CD1c-positive myeloid dendritic cell (primary cell): ENCODE measurements at regions not wholly inside any gene's neighbourhood (a gene's known extent, or its start where the extent isn't known, plus 50 kb on each side); places are given as distances from the start of the nearest gene placed in this dataset.
"Not testable (repeated sequence)": the region's sequence is repeated elsewhere in the genome, so short reads cannot be mapped to it uniquely, and the experiment has no call there.

Experiments
- DNase-seq: peaks from one replicate; pipeline ENCODE4 v3.0.0-alpha.2; 2016; ENCODE audit errors: extremely low spot score

DNA sequence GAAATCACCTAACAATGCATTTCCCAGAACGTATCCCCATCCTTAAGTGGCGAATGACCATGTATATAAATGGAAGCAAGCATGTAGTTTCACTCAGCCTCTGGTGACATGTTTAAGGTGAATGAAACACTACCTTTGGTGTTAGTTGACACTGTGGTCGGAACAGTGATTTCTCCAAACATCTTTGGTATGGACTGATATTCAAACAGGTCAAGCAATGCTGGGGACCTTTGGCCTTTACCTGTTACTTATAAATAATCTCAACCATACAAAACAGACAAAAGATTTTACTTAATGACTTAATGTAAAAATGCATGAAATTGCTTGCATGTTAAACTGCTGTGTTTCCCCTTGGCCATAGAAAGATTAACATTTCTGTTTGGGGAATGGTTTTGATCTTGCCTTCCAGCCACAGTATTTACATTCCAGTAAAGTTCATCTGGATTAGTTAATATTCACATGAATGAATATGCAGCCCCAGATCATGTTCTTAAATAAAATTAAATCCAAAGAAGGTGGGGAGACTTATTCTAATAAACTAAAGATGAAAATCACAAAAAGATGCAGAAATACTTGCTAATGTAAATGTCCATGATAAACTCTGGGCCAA is 74.4 kb upstream of the HES1 start:
- DNase-seq: no peak

DNA sequence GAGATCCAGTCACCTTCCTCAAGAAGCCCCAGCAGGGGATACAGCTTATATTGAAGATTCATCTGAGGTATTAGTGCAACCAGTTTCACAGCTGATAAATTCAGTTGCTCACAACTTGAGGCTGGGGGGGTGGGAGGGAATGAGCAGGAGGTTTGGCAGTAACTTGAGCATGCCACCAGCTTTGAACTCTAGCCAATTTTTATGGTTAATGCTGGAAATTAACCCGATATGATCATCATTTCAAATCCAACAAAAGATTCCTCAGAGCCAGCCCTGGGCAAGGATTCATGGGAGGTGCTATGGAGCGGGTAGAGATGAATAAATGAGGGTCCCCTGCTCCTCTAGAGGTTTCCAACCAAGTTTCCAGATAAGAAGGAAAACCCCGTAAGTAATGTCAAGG is 73.1 kb upstream of the HES1 start:
- DNase-seq: no peak

DNA sequence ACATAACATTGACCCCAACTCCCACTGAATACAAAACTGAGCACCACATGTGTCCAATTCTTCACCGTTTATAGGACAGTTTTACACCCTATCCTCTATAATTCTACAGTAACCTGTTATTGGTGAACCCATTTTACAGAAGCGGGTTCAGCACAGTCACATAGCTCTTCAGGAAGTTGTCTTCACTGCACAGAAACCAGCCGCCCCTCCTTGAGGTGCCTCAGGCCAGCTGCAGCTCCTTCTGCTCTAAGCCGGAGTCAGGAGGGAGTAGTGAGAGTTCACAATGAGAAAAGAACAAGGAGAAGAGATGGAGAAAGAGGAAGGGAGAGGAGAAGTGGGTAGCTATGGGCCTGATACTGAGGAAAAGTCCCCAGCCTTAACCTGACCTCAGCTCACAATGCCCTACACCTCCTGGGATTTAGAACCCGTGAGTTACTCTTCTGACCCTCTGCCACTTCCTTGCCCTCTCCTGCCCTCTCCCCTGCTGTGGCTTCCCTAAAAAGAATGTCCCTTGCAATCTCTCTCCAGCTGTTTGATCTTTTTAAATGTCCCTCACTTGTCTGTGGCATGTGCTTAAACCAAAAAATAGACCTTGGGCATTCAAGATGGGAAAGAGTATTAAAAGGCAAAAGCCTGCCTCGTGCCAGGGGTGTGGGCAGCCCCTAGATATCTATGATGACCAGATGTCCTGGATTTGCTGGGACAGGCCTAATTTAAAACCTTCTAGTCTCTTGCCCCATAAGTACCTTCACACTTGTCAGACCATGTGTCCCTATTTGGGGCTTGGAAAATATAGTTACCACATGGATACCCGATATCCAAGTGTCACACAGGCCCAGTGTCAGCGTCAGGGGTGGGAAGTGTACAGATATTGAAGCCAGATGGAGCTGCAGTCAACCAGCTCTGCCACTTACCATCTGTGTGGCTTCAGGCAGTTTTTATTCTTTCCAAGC is 71.3 kb upstream of the HES1 start:
- no peak for DNase-seq

DNA sequence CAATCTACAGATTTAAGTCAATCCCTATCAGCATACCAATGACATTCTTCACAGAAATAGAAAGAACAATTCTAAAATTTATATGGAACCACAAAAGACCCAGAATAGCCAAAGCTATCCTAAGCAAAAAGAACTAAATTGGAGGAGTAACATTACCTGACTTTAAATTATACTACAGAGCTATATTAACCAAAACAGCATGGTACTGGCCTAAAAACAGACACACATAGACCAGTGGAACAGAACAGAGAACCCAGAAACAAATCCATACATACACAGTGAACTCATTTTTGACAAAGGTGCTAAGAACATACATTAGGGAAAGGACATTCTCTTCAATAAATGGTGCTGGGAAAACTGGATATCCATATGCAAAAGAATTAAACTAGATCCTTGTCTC is 68.6 kb upstream of the HES1 start:
- not testable (repeated sequence) for DNase-seq

DNA sequence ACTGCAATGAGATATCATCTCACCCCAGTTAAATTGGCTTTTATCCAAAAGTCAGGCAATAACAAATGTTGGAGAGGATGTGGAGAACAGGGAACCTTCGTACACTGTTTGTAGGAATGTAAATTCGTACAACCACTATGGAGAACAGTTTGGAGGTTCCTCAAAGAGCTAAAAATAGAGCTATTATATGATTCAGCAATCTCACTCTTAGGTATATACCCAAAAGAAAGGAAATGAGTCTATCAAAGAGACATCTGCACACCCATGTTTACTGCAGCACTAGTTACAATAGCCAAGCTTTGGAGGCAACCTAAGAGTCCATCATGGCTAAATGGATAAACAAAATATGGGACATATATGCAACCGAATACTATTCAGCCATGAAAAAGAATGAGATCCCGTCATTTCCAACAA is 68.0 kb upstream of the HES1 start:
- peak; percentile 69 for DNase-seq

DNA sequence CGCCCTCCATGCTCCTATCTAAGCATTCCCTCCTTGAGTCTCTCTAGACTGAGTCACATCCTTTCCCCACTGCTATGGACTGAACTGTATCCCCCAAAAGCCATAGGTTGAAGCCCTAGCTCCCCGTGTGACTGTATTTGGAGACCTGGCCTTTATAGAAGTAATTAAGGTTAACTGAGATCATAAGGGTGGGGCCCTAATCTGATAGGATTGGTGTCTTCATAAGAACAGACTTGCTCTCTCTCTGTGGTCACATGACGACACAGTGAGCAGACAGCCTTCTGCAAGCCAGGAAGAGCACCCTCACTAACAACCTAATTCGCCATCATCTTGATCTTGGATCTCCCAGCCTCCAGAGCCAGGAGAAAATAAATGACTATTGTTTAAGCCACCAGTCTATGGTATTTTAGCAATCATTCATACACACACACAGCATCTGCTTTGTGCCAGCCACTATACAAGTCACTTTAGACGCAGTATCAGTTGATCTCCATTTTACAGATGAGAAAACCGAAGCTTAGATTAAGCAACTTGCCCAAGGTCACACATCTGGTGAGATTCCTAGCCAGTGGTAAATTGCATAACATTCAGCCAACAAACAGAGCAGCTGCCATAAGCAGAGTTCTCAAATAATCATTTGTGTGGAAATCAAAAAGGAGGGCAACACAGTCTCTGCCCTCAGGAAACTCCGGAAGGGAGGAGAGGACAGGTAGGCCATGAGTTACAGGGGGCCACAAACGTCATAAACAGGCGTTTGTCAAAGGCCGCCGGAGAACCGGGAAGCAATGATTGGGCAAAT is 66.3 kb upstream of the HES1 start:
- peak; percentile 33 for DNase-seq

DNA sequence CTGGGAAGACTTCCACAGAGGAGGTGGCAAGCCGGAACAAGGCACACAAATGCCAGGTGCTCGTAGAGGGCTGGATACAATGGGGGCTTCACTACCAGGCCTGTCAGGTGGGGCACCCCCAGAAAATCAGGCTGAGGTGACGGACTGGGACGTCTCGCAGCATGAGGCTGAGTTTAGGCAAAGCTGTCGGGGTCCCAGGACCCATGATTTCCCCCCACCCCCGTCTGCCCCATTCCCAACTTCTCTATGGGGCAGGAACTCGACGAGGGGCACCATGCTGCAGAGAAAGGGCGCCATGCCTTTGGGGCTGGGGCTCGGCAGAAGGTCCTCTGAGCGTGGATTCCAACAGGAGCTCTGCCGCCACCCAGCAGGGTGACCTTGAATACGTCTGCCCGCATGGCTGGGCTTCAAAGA is 65.7 kb upstream of the HES1 start:
- no peak for DNase-seq

DNA sequence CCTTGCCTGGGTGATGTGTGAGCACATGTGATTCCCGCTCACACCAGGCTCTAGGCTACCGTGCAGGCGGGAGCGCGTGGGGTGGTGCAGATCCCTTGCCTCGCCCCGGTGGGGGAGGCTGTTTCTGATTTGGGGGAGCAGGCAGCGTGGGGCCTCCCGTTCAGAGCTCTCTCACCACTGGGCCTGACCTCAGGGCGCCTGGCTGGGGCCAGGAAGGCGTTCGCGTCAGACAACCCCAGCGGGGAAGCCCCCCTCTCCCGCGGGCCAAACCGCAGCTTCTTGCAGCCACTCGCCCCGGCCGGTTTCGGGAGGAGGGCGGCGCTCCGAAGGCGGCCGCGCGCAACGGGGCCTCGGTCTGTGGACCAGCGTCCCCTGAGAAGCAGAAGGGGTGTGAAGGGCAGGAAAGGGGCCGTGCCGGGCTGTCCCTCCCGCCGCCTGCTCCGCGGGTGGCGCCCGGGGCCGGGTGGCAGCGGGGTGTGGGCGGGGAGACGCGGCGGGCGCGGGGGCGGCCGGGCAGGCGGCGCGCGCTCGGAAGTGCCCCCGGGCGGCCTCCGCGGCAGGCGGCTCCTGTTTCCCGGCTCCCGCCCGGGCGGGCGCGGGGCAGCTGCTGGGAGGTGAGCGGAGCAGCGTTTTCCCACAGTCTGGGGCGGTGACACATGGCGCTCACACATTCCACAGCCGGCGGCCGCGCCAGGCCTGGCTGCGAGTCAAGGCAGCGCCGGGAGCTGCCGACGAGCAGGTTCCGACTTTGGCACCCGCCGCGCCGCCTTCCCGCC is 65.1 kb upstream of the HES1 start:
- peak; percentile 83 for DNase-seq

DNA sequence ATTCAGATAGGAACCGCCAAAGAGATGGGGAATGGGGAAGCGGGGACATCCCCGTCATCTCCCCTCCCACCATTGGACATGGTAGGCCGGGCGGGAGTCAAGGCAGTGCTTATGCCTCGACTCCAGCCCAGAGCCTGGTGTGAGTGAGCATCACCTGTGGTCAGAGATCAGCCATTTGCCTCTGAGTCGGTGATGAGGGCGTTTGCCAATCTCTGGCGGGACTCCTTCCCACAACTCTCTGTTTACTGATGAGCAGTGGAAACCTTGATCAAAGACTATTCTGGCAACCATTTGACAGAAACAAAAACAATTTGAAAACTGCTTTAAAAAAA is 63.9 kb upstream of the HES1 start:
- peak; percentile 35 for DNase-seq

DNA sequence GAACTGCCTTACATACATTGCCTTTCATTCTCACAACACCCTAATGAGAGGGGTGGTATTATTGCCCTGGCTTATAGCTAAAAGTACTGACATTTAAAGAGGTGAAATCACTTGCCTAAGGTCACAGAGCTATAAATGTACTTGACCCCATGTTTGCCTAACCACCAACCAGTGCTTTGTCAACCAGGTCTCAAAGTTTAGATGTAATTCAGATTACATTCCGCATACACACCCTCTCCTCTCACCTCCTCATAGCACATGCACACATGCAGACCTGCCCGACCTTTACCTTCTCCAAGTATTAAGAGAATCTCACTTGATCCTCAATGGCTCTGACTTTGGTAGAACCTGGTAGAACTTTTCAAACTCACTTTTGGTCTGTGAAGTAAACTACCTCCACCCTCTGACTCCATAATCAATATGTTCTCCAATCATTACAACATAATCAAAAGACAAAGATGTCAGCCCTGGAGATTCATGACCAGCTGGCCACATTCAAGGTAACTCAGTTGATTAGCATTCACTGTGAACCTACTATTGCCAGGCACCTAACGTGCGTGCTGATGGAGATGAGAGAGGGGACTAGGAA is 63.2 kb upstream of the HES1 start:
- no peak for DNase-seq

DNA sequence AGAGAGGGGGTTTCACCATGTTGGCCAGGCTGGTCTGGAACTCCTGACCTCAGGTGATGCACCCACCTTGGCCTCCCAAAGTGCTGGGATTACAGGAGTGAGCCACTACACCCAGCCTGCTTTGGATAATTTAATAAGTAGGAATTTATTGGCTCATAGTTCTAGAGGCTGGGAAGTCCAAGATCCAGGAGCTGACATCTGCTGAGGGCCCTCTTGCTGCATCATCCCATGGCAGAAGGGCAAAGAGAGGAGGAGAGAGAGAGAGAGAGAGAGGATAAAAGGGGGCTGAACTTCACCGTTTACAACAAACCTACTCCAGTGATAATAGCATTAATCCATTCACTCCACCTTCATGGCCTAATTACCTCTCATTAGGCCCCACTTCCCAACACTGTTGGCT is 62.0 kb upstream of the HES1 start:
- DNase-seq: no peak

DNA sequence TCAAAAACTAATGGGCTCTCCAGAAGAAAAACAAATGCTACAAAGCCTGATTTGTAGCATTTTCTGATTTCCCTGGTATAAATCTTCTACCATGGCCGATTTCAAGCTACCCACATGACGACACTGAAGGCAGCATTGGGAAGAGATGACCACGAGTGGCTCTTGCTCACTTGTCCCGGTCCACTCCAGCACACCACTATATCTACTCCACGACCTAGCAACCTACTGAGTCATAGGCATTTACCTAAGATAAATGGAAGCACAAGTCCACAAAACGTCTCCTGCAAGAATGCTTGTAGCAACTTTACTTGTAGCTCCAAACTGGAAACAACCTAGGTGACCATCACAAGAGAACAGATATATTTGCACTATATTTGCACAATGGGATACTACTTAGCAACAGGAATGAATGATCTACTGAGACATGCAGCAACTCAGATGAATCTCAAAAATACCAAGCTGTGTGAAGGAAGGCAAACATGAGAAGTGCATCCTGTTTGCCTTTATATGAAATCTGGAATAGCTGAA is 60.8 kb upstream of the HES1 start:
- DNase-seq: no peak

DNA sequence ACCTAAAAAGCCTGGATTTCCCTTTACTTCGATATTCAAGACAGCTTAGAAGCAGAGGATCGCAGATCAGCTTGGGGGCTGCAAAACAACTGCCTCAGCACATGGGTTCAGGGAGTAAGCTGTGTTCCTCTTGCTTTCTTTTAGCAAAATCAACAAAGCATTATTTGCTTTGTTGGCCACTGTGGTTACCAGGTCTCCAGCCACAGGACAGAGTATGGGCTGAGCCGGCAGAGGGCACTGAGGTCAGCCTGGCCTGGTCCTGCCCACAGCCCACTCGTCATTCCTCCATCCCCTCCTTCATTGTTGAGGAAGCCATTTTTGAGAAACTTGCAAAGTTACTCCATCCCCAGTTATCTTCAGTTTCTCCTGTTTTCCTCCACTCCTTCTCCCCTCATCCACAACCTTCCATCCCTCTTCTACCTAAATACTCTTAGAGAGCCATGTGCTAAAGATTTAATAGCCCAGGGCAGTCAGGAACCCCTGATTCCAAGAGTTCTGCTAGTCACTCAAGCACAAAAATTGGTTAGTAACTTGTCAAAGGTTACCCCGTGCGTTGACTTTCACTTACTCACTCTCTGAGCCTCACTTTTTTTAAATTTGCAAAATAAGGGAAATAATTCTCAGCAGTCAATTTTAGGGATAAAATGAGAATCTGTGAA is 60.0 kb upstream of the HES1 start:
- DNase-seq: no peak

DNA sequence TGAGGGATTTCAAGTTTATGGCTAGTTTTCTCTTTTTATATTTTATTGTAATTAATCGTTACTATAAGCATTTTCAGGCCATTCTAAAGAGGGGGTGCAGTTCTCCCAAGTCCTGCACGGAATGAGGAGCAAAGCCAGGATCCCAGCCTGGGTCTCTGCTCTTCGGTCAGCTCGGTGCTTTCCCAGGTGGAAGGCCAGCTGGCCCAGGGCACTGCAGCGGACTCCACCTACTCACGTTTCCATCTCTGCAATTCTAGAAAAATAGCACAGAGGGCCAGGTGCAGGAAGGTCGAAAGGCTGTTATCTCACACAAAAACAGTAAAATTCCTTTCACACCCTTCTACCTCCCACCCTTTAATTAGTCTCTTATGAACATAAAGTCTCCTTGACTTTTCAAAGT is 59.5 kb upstream of the HES1 start:
- DNase-seq: no peak

DNA sequence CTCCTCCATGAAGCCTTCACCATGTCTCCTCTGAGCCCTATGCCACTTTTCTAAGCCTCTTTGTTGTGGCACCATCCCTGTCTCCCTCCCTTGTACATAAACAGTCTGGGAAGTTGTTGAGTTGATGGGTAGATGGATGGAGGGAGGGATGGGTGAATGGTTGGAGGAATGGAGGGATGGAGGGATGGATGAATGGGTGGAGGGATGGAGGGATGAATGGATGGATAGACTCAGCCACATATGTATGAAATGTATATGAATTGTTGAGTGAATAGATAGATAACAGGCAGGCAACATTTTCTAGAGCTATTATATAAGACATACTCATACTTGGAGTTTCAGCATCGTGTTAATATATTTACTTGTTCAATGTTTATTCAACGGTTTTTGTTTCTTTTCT is 58.3 kb upstream of the HES1 start:
- no peak for DNase-seq

DNA sequence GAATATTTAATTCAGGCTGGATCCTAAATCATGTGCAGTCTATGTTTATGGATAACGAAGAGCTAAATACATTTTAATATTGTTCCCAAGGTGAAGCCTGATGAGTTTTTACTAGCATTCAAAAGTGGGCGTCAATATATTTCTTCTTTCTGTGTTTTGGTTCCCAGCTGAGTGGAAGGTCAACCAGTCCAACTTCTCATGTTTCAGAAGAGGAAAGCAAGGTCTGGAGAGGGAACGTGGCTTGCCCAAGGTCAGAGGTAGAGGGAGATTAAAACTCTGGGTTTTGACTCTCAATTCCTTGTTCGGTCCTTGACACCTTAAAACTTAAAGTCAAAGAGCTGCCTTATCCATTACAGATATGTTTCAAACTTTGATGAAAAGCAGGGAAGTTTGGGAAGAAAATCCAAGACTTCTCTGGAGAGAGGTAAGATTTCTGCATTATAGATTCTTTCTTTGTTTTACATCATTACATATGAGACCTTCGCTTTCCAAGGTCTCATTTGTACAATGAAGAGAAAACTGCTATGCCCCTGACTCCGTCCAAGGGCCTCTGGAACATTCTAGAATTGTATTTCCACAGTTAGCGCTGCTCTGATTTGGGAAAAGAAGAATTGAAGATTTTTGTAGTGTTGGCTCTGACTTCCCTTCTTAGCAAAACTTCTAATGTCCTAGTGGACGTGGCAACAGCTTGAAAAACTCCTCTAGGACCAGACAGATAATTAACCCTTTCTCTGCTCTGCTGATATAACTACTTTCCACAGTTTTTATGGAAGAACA is 57.7 kb upstream of the HES1 start:
- DNase-seq: no peak

DNA sequence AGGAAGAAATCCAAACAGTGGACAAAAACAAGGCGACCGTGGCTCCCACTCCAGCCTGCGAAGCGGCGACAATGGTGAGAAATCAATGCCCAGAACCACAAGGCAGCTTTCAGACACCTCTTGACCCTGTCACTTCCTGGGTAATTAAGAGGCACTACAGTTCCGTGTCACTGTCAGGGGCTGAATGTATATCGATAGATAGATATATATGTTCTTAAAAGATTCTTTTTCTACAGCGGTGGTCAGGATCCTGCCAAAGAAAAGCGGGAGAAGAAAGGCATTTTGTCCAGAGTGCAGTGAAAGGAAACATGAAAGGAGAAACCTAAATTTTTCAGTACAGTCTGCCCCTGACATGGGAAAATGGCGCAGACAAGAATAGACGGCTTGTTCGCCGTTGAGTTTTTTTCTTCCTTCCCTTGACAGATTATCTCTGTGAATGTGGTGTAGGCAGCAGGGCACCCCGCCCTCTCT is 56.2 kb upstream of the HES1 start:
- no peak for DNase-seq

DNA sequence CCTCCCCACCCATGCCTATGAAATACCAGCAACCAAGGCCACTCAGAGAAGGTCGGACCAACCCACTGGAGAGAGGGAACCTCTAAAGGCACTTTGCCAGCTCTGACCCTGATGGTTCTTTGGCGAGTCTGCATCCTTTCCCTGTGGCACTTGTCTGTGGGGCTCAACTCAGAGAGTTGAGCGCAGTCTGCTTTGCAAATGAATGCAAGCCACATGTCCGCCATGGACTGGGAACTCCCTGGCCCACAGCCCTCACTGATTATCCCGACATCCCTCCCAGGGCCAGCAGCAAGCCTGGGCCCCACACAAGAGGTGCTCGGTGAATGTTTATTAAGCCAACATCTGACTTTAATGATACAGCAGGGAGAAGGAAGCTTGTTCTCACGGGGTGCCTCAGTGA is 55.5 kb upstream of the HES1 start:
- DNase-seq: no peak

DNA sequence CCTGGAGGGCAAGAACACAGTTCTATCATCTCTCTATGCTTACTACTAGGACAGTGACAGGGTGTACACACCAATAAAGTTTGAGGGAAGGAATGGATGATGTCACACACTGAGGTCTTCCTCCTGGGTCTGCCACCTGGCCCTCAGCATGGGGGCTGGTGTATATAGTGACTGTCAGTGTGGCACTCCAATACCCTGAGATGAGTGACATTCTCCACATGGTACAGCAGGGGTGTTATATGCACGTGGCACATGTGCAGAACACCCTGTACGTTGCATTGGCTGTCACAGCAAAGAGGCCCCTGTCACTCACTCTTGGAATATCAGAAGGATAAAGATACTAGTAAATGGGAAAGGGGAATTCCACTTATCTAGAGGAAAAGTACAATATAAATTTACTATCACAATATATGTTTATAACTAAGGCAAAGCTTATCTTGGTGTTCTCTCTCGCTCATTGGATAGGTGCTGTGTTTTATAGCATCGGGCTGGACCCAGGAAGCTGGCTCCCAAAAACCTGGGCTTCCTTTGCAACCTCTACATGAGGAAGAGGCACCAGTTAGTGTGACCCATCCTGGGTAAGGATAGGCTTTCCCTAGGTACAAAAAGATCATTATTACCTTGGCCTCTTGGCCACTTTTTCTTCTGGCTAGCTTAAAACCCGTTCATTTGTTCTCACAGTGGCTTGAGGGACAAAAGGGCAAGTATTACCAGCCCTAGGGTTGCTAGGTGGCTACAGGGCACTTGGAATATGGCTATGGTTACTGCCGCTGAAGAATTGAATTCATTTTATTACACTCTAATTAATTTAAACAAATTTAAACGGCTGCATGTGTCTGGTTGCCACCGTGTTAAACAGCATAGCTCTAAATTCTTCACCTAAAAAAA is 54.8 kb upstream of the HES1 start:
- DNase-seq: no peak
